IMR-90 (cell line): ENCODE measurements at regions not wholly inside any gene's neighbourhood (a gene's known extent, or its start where the extent isn't known, plus 50 kb on each side); places are given as distances from the start of the nearest gene placed in this dataset.

ENCODE experiments used
- ATAC-seq: fragments of 200-7000 bp; cut with Tn5 transposase; 2 replicates; pipeline ENCODE4 v1.9.1; 2020; ENCODE audit warnings: low read depth, mild to moderate bottlenecking, moderate library complexity
- BruUV-seq: library from RNA; stranded (reverse); fragments of 400-500 nt; replicated peaks from 2 replicates; lab custom pipeline; 2021; lab: Mats Ljungman, UMichigan
- CTCF ChIA-PET: fragments of 300-600 bp; formaldehyde crosslinking; extraction: SDS; loops from one replicate; lab custom pipeline; 2021; ENCODE audit warnings: antibody characterized with exemption; lab: Yijun Ruan, JAX
- POLR2A ChIA-PET: fragments of 300-600 bp; sonication (Branson Sonifier 250); formaldehyde crosslinking; loops from one replicate; lab custom pipeline; 2022; ENCODE audit warnings: antibody characterized with exemption; ENCODE audit not compliant: unreplicated experiment; lab: Charles Lee
- DNase-seq: peaks from one replicate; pipeline ENCODE4 v3.0.0; 2013
- H2AFZ ChIP-seq: replicated peaks from 2 replicates; pipeline ENCODE3; 2013; ENCODE audit warnings: low read length, mild to moderate bottlenecking; ENCODE audit not compliant: poor library complexity
- H2AK5ac ChIP-seq: 2 replicates; pipeline ENCODE4 v1.6.1; 2013; ENCODE audit warnings: low read depth, low read length, inconsistent platforms
- H2AK9ac ChIP-seq: replicated peaks from 2 replicates; pipeline ENCODE3; 2013; ENCODE audit warnings: mild to moderate bottlenecking, low read depth, low read length, moderate library complexity; ENCODE audit not compliant: poor library complexity
- H2BK120ac ChIP-seq: 2 replicates; pipeline ENCODE4 v1.6.1; 2013; ENCODE audit warnings: low read depth, low read length, inconsistent platforms
- H2BK15ac ChIP-seq: 3 replicates; pipeline ENCODE4 v1.6.1; 2013; ENCODE audit warnings: low read depth, low read length, inconsistent platforms
- H2BK20ac ChIP-seq: 2 replicates; pipeline ENCODE4 v1.6.1; 2013; ENCODE audit warnings: low read depth, mild to moderate bottlenecking, inconsistent platforms, low read length, moderate library complexity
- H2BK5ac ChIP-seq: 2 replicates; pipeline ENCODE4 v1.6.1; 2013; ENCODE audit warnings: mild to moderate bottlenecking, low read depth, low read length, inconsistent platforms; ENCODE audit not compliant: poor library complexity, severe bottlenecking
- H3K14ac ChIP-seq: replicated peaks from 2 replicates; pipeline ENCODE4 v1.6.1; 2013; ENCODE audit warnings: low read depth, low read length, inconsistent platforms
- H3K18ac ChIP-seq: 2 replicates; pipeline ENCODE4 v1.6.1; 2013; ENCODE audit warnings: low read depth, low read length, control low read depth
- H3K23ac ChIP-seq: 2 replicates; pipeline ENCODE4 v1.6.1; 2013; ENCODE audit warnings: low read depth, low read length, inconsistent platforms
- H3K27ac ChIP-seq: 2 replicates; pipeline ENCODE4 v1.5.1; 2013; ENCODE audit warnings: mild to moderate bottlenecking, control low read depth, low read length; ENCODE audit not compliant: insufficient read depth
- H3K27me3 ChIP-seq: 2 replicates; pipeline ENCODE4 v1.6.1; 2013; ENCODE audit warnings: low read length; ENCODE audit not compliant: control insufficient read depth, insufficient read depth
- H3K36me3 ChIP-seq: 2 replicates; pipeline ENCODE4 v1.6.1; 2013; ENCODE audit warnings: low read length, mixed read lengths; ENCODE audit not compliant: control insufficient read depth, insufficient read depth
- H3K4ac ChIP-seq: 2 replicates; pipeline ENCODE4 v1.6.1; 2013; ENCODE audit warnings: low read depth, low read length, inconsistent platforms
- H3K4me1 ChIP-seq: 2 replicates; pipeline ENCODE4 v1.6.1; 2013; ENCODE audit warnings: low read length, mixed read lengths; ENCODE audit not compliant: control insufficient read depth, insufficient read depth
- H3K4me2 ChIP-seq: 2 replicates; pipeline ENCODE4 v1.6.1; 2013; ENCODE audit warnings: low read depth, mild to moderate bottlenecking, control low read depth, low read length, moderate library complexity
- H3K4me3 ChIP-seq: 2 replicates; pipeline ENCODE4 v1.5.1; 2013; ENCODE audit warnings: low read depth, mild to moderate bottlenecking, control low read depth, low read length, moderate library complexity; ENCODE audit not compliant: insufficient read depth
- H3K56ac ChIP-seq: 2 replicates; pipeline ENCODE4 v1.6.1; 2013; ENCODE audit warnings: low read length, inconsistent platforms; ENCODE audit not compliant: insufficient read depth; ENCODE audit errors: extremely low read depth
- H3K79me1 ChIP-seq, 2 experiments: 2 replicates each; pipeline ENCODE4 v1.6.1; 2013; ENCODE audit warnings: low read length in 2 of 2, inconsistent platforms in 1 of 2, low read depth in 1 of 2
- H3K9ac ChIP-seq: 2 replicates; pipeline ENCODE4 v1.6.1; 2013; ENCODE audit warnings: low read depth, low read length, control low read depth
- H3K9me1 ChIP-seq: 2 replicates; pipeline ENCODE4 v1.6.1; 2013; ENCODE audit warnings: low read length, inconsistent platforms; ENCODE audit not compliant: insufficient read depth
- H3K9me3 ChIP-seq: 2 replicates; pipeline ENCODE4 v1.6.1; 2013; ENCODE audit warnings: low read length; ENCODE audit not compliant: control insufficient read depth, insufficient read depth
- H4K20me1 ChIP-seq: 2 replicates; pipeline ENCODE4 v1.6.1; 2013; ENCODE audit warnings: low read length, inconsistent platforms; ENCODE audit not compliant: insufficient read depth
- H4K5ac ChIP-seq: 2 replicates; pipeline ENCODE4 v1.6.1; 2013; ENCODE audit warnings: mild to moderate bottlenecking, low read depth, low read length, control low read depth
- H4K8ac ChIP-seq, 2 experiments: 2 replicates each; pipeline ENCODE4 v1.6.1; 2013; ENCODE audit warnings: low read depth in 2 of 2, low read length in 2 of 2, control low read depth in 1 of 2, inconsistent platforms in 1 of 2
- H4K91ac ChIP-seq: 2 replicates; pipeline ENCODE4 v1.6.1; 2013; ENCODE audit warnings: low read depth, low read length, inconsistent platforms; ENCODE audit not compliant: insufficient read depth
- BHLHE40 ChIP-seq: fragments of 150-350 bp; IDR thresholded peaks from 2 replicates; pipeline ENCODE4 v1.6.1; 2016; ENCODE audit warnings: mild to moderate bottlenecking, low read depth, low read length
- CEBPB ChIP-seq: IDR thresholded peaks from 2 replicates; pipeline ENCODE4 v1.6.1; 2012; ENCODE audit warnings: low read depth, low read length, improper control_type of control experiment
- CHD1 ChIP-seq: IDR thresholded peaks from 2 replicates; pipeline ENCODE4 v1.6.1; 2012; ENCODE audit warnings: low read depth, low read length, improper control_type of control experiment
- FOS ChIP-seq: fragments of 150-350 bp; IDR thresholded peaks from 2 replicates; pipeline ENCODE4 v1.6.1; 2016; ENCODE audit warnings: low read depth, low read length
- MAZ ChIP-seq: IDR thresholded peaks from 2 replicates; pipeline ENCODE4 v1.6.1; 2012; ENCODE audit warnings: low read depth, mild to moderate bottlenecking, low read length, improper control_type of control experiment, moderate library complexity, borderline replicate concordance
- MXI1 ChIP-seq: IDR thresholded peaks from 2 replicates; pipeline ENCODE4 v1.6.1; 2012; ENCODE audit warnings: low read depth, mild to moderate bottlenecking, low read length, moderate library complexity, borderline replicate concordance
- NFE2L2 ChIP-seq: fragments of 150-350 bp; IDR thresholded peaks from 2 replicates; pipeline ENCODE4 v1.6.1; 2016; ENCODE audit warnings: low read depth, mild to moderate bottlenecking, low read length
- POLR2A ChIP-seq: IDR thresholded peaks from 2 replicates; pipeline ENCODE4 v1.6.1; 2012; ENCODE audit warnings: mild to moderate bottlenecking, low read depth, low read length
- RAD21 ChIP-seq: IDR thresholded peaks from 2 replicates; pipeline ENCODE4 v1.6.1; 2012; ENCODE audit warnings: low read length, improper control_type of control experiment
- RCOR1 ChIP-seq: IDR thresholded peaks from 2 replicates; pipeline ENCODE4 v1.6.1; 2012; ENCODE audit warnings: mild to moderate bottlenecking, low read length, improper control_type of control experiment; ENCODE audit not compliant: insufficient replicate concordance
- WGBS, 2 experiments: methylation state at CpG; one replicate each; pipeline versions ENCODE4 v1.1.5 to v1.1.7; 2013; ENCODE audit warnings: missing lambda C conversion rate in 2 of 2; ENCODE audit not compliant: insufficient read length in 1 of 2; ENCODE audit errors: extremely low coverage in 2 of 2; 5-methylcytosine and 5-hydroxymethylcytosine counted together
- dilution Hi-C: fragments of 300-500 bp; cut with HindIII; formaldehyde crosslinking; loops from one replicate; pipeline ENCODE4 v1.14.3; 2018; ENCODE audit warnings: low sequenced_read_pairs; ENCODE audit not compliant: unreplicated experiment
- in situ Hi-C: fragments of 300-500 bp; cut with MboI; formaldehyde crosslinking; loops from 3 replicates; pipeline ENCODE4 v1.14.3; 2019; ENCODE audit warnings: low sequenced_read_pairs, inconsistent platforms, mixed read lengths
- intact Hi-C: fragments of 100-400 bp; cut with micrococcal nuclease; formaldehyde crosslinking; loops from 2 replicates; pipeline ENCODE4 v1.10.0; 2022
- TF ChIP-seq, protein P1 (sequence below): conservative IDR thresholded peaks from 2 replicates; pipeline ENCODE4 v1.5.1; 2012; ENCODE audit warnings: mild to moderate bottlenecking, low read depth, low read length, improper control_type of control experiment
- TF ChIP-seq, protein P2 (sequence below): fragments of 150-350 bp; IDR thresholded peaks from 2 replicates; pipeline ENCODE4 v1.6.1; 2016; ENCODE audit warnings: low read depth, mild to moderate bottlenecking, low read length, moderate library complexity, borderline replicate concordance

DNA sequence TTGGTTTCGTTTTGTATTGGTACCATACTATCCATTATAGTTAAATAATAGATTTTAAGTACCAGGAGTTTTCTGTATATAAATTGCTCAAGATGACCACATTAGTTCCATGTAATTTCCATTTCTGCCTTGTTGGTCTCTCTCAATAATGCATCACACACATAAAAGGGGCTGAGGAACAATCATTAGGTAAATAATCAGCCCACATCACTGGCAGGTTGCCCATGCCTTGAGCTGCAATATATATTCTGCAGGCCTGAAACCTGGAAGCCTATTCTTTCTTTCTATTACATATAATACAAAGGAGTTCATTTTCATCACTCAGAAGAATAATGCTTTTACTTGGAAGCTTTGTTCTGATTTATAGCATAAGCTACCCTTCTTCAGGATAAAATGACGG is 616.1 kb upstream of the PKDCC start:
- in situ Hi-C loops: no loop called here
- Histone ChIP-seq H3K56ac (no peak overlapping the region), H2BK15ac (no peak overlapping the region), H3K18ac (no peak overlapping the region), H3K4me2 (no peak overlapping the region), H2BK20ac (no peak overlapping the region), H4K20me1 (no peaks in the 10 kb centered on the region), H4K91ac (no peak overlapping the region), H3K4ac (no peak overlapping the region), H3K9ac (no peak overlapping the region), H3K27ac (no peak overlapping the region), H3K9me3 (no peaks in the 10 kb centered on the region), H2AK5ac (no peak overlapping the region), H3K9me1 (no peaks in the 10 kb centered on the region), H3K79me1 (no peaks in the 10 kb centered on the region), H4K5ac (no peak overlapping the region), H3K36me3 (no peaks in the 10 kb centered on the region), H3K23ac (no peak overlapping the region), H2AK9ac (no peak overlapping the region), H2BK120ac (no peak overlapping the region), H2BK5ac (no peak overlapping the region), H3K27me3 (no peaks in the 10 kb centered on the region), H3K4me3 (no peak overlapping the region), H2AFZ (no peak overlapping the region), H3K4me1 (no peaks in the 10 kb centered on the region), H4K8ac (no peak overlapping the region), H3K14ac (no peak overlapping the region)
- dilution Hi-C loops: no loop called here
- no CpG with 5 or more reads among the region's 2 CpGs for WGBS, 2 experiments
- TF ChIP-seq CEBPB: no peak
- no peak for TF ChIP-seq MXI1
- no peak for TF ChIP-seq RAD21
- TF ChIP-seq POLR2A: no peak
- TF ChIP-seq, protein P1, sequence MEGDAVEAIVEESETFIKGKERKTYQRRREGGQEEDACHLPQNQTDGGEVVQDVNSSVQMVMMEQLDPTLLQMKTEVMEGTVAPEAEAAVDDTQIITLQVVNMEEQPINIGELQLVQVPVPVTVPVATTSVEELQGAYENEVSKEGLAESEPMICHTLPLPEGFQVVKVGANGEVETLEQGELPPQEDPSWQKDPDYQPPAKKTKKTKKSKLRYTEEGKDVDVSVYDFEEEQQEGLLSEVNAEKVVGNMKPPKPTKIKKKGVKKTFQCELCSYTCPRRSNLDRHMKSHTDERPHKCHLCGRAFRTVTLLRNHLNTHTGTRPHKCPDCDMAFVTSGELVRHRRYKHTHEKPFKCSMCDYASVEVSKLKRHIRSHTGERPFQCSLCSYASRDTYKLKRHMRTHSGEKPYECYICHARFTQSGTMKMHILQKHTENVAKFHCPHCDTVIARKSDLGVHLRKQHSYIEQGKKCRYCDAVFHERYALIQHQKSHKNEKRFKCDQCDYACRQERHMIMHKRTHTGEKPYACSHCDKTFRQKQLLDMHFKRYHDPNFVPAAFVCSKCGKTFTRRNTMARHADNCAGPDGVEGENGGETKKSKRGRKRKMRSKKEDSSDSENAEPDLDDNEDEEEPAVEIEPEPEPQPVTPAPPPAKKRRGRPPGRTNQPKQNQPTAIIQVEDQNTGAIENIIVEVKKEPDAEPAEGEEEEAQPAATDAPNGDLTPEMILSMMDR: no peak
- no peak for TF ChIP-seq MAZ
- no peak for TF ChIP-seq NFE2L2
- TF ChIP-seq, protein P2, sequence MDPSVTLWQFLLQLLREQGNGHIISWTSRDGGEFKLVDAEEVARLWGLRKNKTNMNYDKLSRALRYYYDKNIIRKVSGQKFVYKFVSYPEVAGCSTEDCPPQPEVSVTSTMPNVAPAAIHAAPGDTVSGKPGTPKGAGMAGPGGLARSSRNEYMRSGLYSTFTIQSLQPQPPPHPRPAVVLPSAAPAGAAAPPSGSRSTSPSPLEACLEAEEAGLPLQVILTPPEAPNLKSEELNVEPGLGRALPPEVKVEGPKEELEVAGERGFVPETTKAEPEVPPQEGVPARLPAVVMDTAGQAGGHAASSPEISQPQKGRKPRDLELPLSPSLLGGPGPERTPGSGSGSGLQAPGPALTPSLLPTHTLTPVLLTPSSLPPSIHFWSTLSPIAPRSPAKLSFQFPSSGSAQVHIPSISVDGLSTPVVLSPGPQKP: no peak
- no peak for TF ChIP-seq RCOR1
- TF ChIP-seq BHLHE40: no peak
- TF ChIP-seq FOS: no peak
- TF ChIP-seq CHD1: no peak
- ChIA-PET CTCF (no interaction called here), POLR2A (no interaction called here)
- ATAC-seq (no peak), DNase-seq (no peak)
- no TSS peak for BruUV-seq
- intact Hi-C loops: no loop called here
